IMR-90 (cell line): ENCODE measurements at regions not wholly inside any gene's neighbourhood (a gene's known extent, or its start where the extent isn't known, plus 50 kb on each side); places are given as distances from the start of the nearest gene placed in this dataset.

ENCODE experiments used
- ATAC-seq: fragments of 200-7000 bp; cut with Tn5 transposase; 2 replicates; pipeline ENCODE4 v1.9.1; 2020; ENCODE audit warnings: low read depth, mild to moderate bottlenecking, moderate library complexity
- BruUV-seq: library from RNA; stranded (reverse); fragments of 400-500 nt; replicated peaks from 2 replicates; lab custom pipeline; 2021; lab: Mats Ljungman, UMichigan
- CTCF ChIA-PET: fragments of 300-600 bp; formaldehyde crosslinking; extraction: SDS; loops from one replicate; lab custom pipeline; 2021; ENCODE audit warnings: antibody characterized with exemption; lab: Yijun Ruan, JAX
- POLR2A ChIA-PET: fragments of 300-600 bp; sonication (Branson Sonifier 250); formaldehyde crosslinking; loops from one replicate; lab custom pipeline; 2022; ENCODE audit warnings: antibody characterized with exemption; ENCODE audit not compliant: unreplicated experiment; lab: Charles Lee
- DNase-seq: peaks from one replicate; pipeline ENCODE4 v3.0.0; 2013
- H2AFZ ChIP-seq: replicated peaks from 2 replicates; pipeline ENCODE3; 2013; ENCODE audit warnings: low read length, mild to moderate bottlenecking; ENCODE audit not compliant: poor library complexity
- H2AK5ac ChIP-seq: 2 replicates; pipeline ENCODE4 v1.6.1; 2013; ENCODE audit warnings: low read depth, low read length, inconsistent platforms
- H2AK9ac ChIP-seq: replicated peaks from 2 replicates; pipeline ENCODE3; 2013; ENCODE audit warnings: mild to moderate bottlenecking, low read depth, low read length, moderate library complexity; ENCODE audit not compliant: poor library complexity
- H2BK120ac ChIP-seq: 2 replicates; pipeline ENCODE4 v1.6.1; 2013; ENCODE audit warnings: low read depth, low read length, inconsistent platforms
- H2BK15ac ChIP-seq: 3 replicates; pipeline ENCODE4 v1.6.1; 2013; ENCODE audit warnings: low read depth, low read length, inconsistent platforms
- H2BK20ac ChIP-seq: 2 replicates; pipeline ENCODE4 v1.6.1; 2013; ENCODE audit warnings: low read depth, mild to moderate bottlenecking, inconsistent platforms, low read length, moderate library complexity
- H2BK5ac ChIP-seq: 2 replicates; pipeline ENCODE4 v1.6.1; 2013; ENCODE audit warnings: mild to moderate bottlenecking, low read depth, low read length, inconsistent platforms; ENCODE audit not compliant: poor library complexity, severe bottlenecking
- H3K14ac ChIP-seq: replicated peaks from 2 replicates; pipeline ENCODE4 v1.6.1; 2013; ENCODE audit warnings: low read depth, low read length, inconsistent platforms
- H3K18ac ChIP-seq: 2 replicates; pipeline ENCODE4 v1.6.1; 2013; ENCODE audit warnings: low read depth, low read length, control low read depth
- H3K23ac ChIP-seq: 2 replicates; pipeline ENCODE4 v1.6.1; 2013; ENCODE audit warnings: low read depth, low read length, inconsistent platforms
- H3K27ac ChIP-seq: 2 replicates; pipeline ENCODE4 v1.5.1; 2013; ENCODE audit warnings: mild to moderate bottlenecking, control low read depth, low read length; ENCODE audit not compliant: insufficient read depth
- H3K27me3 ChIP-seq: 2 replicates; pipeline ENCODE4 v1.6.1; 2013; ENCODE audit warnings: low read length; ENCODE audit not compliant: control insufficient read depth, insufficient read depth
- H3K36me3 ChIP-seq: 2 replicates; pipeline ENCODE4 v1.6.1; 2013; ENCODE audit warnings: low read length, mixed read lengths; ENCODE audit not compliant: control insufficient read depth, insufficient read depth
- H3K4ac ChIP-seq: 2 replicates; pipeline ENCODE4 v1.6.1; 2013; ENCODE audit warnings: low read depth, low read length, inconsistent platforms
- H3K4me1 ChIP-seq: 2 replicates; pipeline ENCODE4 v1.6.1; 2013; ENCODE audit warnings: low read length, mixed read lengths; ENCODE audit not compliant: control insufficient read depth, insufficient read depth
- H3K4me2 ChIP-seq: 2 replicates; pipeline ENCODE4 v1.6.1; 2013; ENCODE audit warnings: low read depth, mild to moderate bottlenecking, control low read depth, low read length, moderate library complexity
- H3K4me3 ChIP-seq: 2 replicates; pipeline ENCODE4 v1.5.1; 2013; ENCODE audit warnings: low read depth, mild to moderate bottlenecking, control low read depth, low read length, moderate library complexity; ENCODE audit not compliant: insufficient read depth
- H3K56ac ChIP-seq: 2 replicates; pipeline ENCODE4 v1.6.1; 2013; ENCODE audit warnings: low read length, inconsistent platforms; ENCODE audit not compliant: insufficient read depth; ENCODE audit errors: extremely low read depth
- H3K79me1 ChIP-seq, 2 experiments: 2 replicates each; pipeline ENCODE4 v1.6.1; 2013; ENCODE audit warnings: low read length in 2 of 2, inconsistent platforms in 1 of 2, low read depth in 1 of 2
- H3K9ac ChIP-seq: 2 replicates; pipeline ENCODE4 v1.6.1; 2013; ENCODE audit warnings: low read depth, low read length, control low read depth
- H3K9me1 ChIP-seq: 2 replicates; pipeline ENCODE4 v1.6.1; 2013; ENCODE audit warnings: low read length, inconsistent platforms; ENCODE audit not compliant: insufficient read depth
- H3K9me3 ChIP-seq: 2 replicates; pipeline ENCODE4 v1.6.1; 2013; ENCODE audit warnings: low read length; ENCODE audit not compliant: control insufficient read depth, insufficient read depth
- H4K20me1 ChIP-seq: 2 replicates; pipeline ENCODE4 v1.6.1; 2013; ENCODE audit warnings: low read length, inconsistent platforms; ENCODE audit not compliant: insufficient read depth
- H4K5ac ChIP-seq: 2 replicates; pipeline ENCODE4 v1.6.1; 2013; ENCODE audit warnings: mild to moderate bottlenecking, low read depth, low read length, control low read depth
- H4K8ac ChIP-seq, 2 experiments: 2 replicates each; pipeline ENCODE4 v1.6.1; 2013; ENCODE audit warnings: low read depth in 2 of 2, low read length in 2 of 2, control low read depth in 1 of 2, inconsistent platforms in 1 of 2
- H4K91ac ChIP-seq: 2 replicates; pipeline ENCODE4 v1.6.1; 2013; ENCODE audit warnings: low read depth, low read length, inconsistent platforms; ENCODE audit not compliant: insufficient read depth
- CEBPB ChIP-seq: IDR thresholded peaks from 2 replicates; pipeline ENCODE4 v1.6.1; 2012; ENCODE audit warnings: low read depth, low read length, improper control_type of control experiment
- NFE2L2 ChIP-seq: fragments of 150-350 bp; IDR thresholded peaks from 2 replicates; pipeline ENCODE4 v1.6.1; 2016; ENCODE audit warnings: low read depth, mild to moderate bottlenecking, low read length
- WGBS, 2 experiments: methylation state at CpG; one replicate each; pipeline versions ENCODE4 v1.1.5 to v1.1.7; 2013; ENCODE audit warnings: missing lambda C conversion rate in 2 of 2; ENCODE audit not compliant: insufficient read length in 1 of 2; ENCODE audit errors: extremely low coverage in 2 of 2; 5-methylcytosine and 5-hydroxymethylcytosine counted together
- dilution Hi-C: fragments of 300-500 bp; cut with HindIII; formaldehyde crosslinking; loops from one replicate; pipeline ENCODE4 v1.14.3; 2018; ENCODE audit warnings: low sequenced_read_pairs; ENCODE audit not compliant: unreplicated experiment
- in situ Hi-C: fragments of 300-500 bp; cut with MboI; formaldehyde crosslinking; loops from 3 replicates; pipeline ENCODE4 v1.14.3; 2019; ENCODE audit warnings: low sequenced_read_pairs, inconsistent platforms, mixed read lengths
- intact Hi-C: fragments of 100-400 bp; cut with micrococcal nuclease; formaldehyde crosslinking; loops from 2 replicates; pipeline ENCODE4 v1.10.0; 2022

GRCh38 chr2:35294636-35295263, 1060.8 kb upstream of the CRIM1 start:
- Histone ChIP-seq H3K14ac (no peak overlapping the region), H3K4me3 (no peak overlapping the region), H4K91ac (no peak overlapping the region), H2BK15ac (no peak overlapping the region), H3K4ac (no peak overlapping the region), H3K9ac (no peak overlapping the region), H3K27me3 (no peaks in the 10 kb centered on the region), H2AFZ (no peak overlapping the region), H3K4me2 (no peak overlapping the region), H3K4me1 (no peaks in the 10 kb centered on the region), H3K79me1 (no peaks in the 10 kb centered on the region), H2BK20ac (no peak overlapping the region), H2AK9ac (no peak overlapping the region), H3K36me3 (no peaks in the 10 kb centered on the region), H4K20me1 (no peaks in the 10 kb centered on the region), H3K56ac (no peak overlapping the region), H4K8ac (no peak overlapping the region), H3K23ac (no peak overlapping the region), H3K9me1 (no peaks in the 10 kb centered on the region), H2AK5ac (no peak overlapping the region), H2BK120ac (no peak overlapping the region), H4K5ac (no peak overlapping the region), H3K27ac (no peak overlapping the region), H2BK5ac (no peak overlapping the region), H3K18ac (no peak overlapping the region), H3K9me3 (peaks cover 12% of the 10 kb centered on the region; the same call in 1 of the 2 replicates)
- DNase-seq (no peak), ATAC-seq (no peak)
- in situ Hi-C loops: no loop called here
- no CpG with 5 or more reads among the region's 7 CpGs for WGBS, 2 experiments
- no TSS peak for BruUV-seq
- dilution Hi-C loops: no loop called here
- ChIA-PET POLR2A (interaction anchor here (0.7 kb wide), 1 partner anchor 27 kb away, joined by 3 read pairs; no protein-coding TSS in a partner anchor), CTCF (no interaction called here)
- intact Hi-C loops: no loop called here
- TF ChIP-seq NFE2L2 (peak; percentile 65), CEBPB (no peak)
